Mammary epithelial cell (primary cell): ENCODE measurements at regions not wholly inside any gene's neighbourhood (a gene's known extent, or its start where the extent isn't known, plus 50 kb on each side); places are given as distances from the start of the nearest gene placed in this dataset.

ENCODE experiments used
- CTCF ChIP-seq, 2 donors: IDR thresholded peaks in 1 of 2; conservative IDR thresholded peaks in 1 of 2; 2 replicates each; pipeline ENCODE4 v1.5.1; 2011 to 2012; ENCODE audit warnings: inconsistent platforms in 2 of 2, low read length in 2 of 2, mild to moderate bottlenecking in 2 of 2, control low read depth in 1 of 2, low read depth in 1 of 2; ENCODE audit not compliant: insufficient read depth in 1 of 2; ENCODE audit errors: extremely low read depth in 1 of 2
- EZH2 ChIP-seq: IDR thresholded peaks from 2 replicates; pipeline ENCODE4 v1.6.1; 2012; ENCODE audit warnings: low read length, inconsistent platforms, borderline replicate concordance

- TF ChIP-seq CTCF (conservative IDR thresholded peaks at IDR 0.05 in 1 of 2, IDR thresholded peaks at IDR 0.05 in 1 of 2; ENCODE audit: extremely low read depth in 1 of 2, insufficient read depth in 1 of 2, low read depth in 1 of 2, low read length in 2 of 2) (no peak), EZH2 (no peak)
Measured at GRCh38 chr2:146173934-146174333, 1654.0 kb upstream of the ZEB2 start.
